GM19463 (cell line): ENCODE measurements at regions not wholly inside any gene's neighbourhood (a gene's known extent, or its start where the extent isn't known, plus 50 kb on each side); places are given as distances from the start of the nearest gene placed in this dataset.
"Not testable (repeated sequence)": the region's sequence is repeated elsewhere in the genome, so short reads cannot be mapped to it uniquely, and the experiment has no call there.

Experiments
- ATAC-seq: cut with Tn5 transposase; IDR thresholded peaks from one replicate; pipeline ENCODE4 v1.9.1; 2021; ENCODE audit warnings: mild to moderate bottlenecking, moderate library complexity; ENCODE audit not compliant: unreplicated experiment

DNA sequence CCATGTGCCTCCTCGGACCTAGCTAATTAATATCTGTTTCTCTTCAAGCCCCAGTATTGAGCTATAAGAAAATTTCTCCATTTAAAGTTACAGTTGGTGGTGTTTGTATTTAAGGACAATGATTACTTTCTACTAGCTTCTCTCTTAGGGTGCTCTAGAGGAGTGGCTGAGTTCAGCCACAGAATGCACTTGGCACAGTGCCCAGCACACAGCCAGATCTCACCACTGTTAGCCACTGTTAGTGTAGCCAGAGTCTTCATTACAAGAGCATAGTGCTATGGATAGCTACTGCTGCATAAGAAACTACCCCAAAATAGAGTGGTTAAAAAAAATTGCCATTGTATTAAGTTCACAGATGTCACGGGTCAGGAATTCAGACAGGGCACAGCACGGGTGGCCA lies 421.3 kb downstream of the BCOR start:
- no peak for ATAC-seq

GRCh38 chrX:39677585-39677977 lies 420.2 kb downstream of the BCOR start:
- no peak for ATAC-seq

GRCh38 chrX:39677978-39678791 lies 419.6 kb downstream of the BCOR start:
- no peak for ATAC-seq

- ATAC-seq: no peak
Measured at GRCh38 chrX:39678914-39679313, 418.8 kb downstream of the BCOR start.

DNA sequence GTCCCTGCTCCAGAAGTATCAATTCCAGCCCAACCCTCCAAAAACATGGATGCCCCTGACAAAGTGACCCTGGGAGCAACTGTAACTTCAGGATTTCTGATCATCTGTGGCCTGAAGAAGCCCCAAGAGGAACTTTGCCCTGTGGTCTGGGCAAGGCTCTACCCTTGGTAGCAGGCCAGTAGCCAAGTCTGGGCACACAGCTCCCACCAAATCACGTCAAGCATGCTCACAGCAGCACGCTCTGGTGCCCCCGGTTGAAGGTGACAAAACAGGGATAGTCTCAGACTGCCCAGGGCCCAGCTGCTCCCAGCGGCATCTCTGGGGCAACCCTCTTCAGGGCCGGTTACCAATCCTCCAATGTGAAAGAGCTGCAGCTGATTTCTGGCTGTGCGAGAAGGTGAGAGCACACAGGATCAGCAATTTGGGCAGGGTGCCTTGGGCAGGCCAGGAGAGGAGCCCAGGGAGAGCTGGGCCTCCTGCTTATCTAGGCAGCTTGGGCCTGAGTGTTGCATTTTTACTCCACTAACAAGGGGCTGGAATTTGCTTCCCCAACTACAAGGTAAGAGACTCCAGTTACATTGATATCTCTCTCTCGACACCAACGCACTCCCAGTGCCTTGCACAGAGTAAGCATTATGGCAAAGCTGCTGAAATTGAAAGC lies 418.1 kb downstream of the BCOR start:
- ATAC-seq: no peak

DNA sequence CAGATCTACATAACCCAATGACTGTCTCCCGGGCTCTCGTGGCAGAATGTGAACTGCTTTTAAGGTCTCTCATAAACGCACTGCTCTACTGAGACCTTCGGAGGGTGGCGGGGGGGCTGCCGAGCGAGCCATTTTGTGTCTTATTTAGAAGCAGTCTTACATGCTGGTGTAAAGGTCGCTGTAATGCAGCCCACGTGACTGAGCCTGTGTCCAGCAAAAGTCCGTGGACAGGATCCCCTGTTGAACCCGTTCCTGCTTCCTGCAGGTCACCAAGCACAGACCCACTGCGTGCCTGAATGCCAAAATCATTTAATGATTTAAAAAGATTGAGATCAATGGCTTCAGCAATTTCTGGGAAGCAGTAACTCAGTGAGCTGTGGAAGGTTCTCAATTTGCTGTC lies 415.9 kb downstream of the BCOR start:
- ATAC-seq: no peak

DNA sequence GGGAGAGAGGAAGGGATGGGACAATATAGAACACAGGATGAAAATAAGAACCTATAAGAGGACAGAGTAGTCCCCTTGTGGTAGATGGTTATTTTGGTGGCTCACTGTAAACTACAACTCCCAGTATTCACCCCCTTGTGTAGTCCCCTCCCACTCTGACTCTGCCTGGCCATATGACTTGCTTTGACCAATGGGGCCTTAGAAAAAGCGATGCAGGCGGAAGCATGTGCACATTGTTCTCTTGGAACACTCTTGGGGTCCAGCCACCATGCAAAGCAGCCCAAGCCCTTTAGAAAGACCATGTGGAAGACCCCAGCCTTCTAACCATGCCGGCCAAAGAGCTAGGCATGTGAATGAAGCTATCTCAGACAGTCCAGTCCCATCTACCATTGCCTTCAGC lies 415.0 kb downstream of the BCOR start:
- no peak for ATAC-seq

- no peak for ATAC-seq
Measured at GRCh38 chrX:39688219-39688575, 409.6 kb downstream of the BCOR start.

GRCh38 chrX:39688576-39689375 lies 409.0 kb downstream of the BCOR start:
- ATAC-seq: no peak

DNA sequence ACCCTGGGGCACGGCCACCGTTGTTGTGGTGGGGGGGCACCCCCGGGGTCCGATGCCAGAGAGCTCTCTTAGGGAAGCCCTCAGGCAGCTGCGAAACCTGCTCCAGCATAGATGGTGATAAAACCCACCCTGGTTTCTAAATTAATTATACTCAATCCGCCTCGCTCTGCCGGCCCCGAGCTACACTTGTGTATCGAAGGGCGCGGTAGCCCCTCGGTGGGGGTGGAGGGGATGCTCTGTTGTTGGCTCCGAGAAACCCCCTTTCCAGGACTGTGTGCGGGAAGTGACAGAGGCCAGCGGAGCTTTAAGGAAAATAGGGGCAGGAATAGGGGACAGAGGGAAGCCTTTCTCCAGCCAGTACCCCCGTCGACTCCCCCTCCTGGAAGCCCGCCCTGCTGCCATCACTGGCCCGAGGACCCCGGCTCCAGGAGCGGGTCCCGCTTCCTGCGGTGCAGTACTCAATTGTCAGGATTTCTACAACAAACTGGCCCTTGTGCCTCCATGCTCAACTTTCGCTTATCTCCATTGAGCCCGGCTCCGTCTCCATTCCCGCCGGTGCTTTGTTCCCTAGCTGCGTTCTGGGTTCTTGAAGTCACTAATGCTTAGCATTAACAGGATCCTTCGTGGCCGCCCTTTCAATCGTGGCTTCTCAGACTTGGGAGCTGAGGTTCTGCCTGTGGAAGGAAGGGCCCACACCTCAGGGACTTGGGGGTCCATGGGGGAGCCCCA lies 408.2 kb downstream of the BCOR start:
- ATAC-seq: no peak

- no peak for ATAC-seq
Measured at GRCh38 chrX:39690541-39691415, 407.0 kb downstream of the BCOR start.

GRCh38 chrX:39691724-39692123 lies 406.0 kb downstream of the BCOR start:
- no peak for ATAC-seq

DNA sequence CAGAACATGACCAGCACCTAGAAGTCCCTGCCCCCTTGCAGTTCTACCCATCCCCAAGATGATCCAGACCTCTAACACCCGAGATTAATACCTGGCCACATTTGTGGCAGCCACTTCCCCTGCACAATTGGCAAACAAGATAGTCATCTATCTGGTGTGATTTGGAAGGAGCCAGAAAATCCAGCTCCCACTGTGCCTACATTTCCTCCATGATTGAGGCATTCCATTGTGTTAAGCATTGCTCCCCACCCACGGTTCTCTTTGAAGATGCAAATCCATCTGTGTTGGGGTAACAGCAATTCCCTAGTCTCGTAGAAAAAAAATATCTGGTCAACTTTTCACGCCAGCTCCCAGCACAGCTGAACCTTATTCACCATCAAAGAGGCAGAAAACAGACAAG lies 405.0 kb downstream of the BCOR start:
- no peak for ATAC-seq

- no peak for ATAC-seq
Measured at GRCh38 chrX:39693298-39693697, 404.5 kb downstream of the BCOR start.

- ATAC-seq: not testable (repeated sequence)
Measured at GRCh38 chrX:39702636-39703035, 395.1 kb downstream of the BCOR start.

DNA sequence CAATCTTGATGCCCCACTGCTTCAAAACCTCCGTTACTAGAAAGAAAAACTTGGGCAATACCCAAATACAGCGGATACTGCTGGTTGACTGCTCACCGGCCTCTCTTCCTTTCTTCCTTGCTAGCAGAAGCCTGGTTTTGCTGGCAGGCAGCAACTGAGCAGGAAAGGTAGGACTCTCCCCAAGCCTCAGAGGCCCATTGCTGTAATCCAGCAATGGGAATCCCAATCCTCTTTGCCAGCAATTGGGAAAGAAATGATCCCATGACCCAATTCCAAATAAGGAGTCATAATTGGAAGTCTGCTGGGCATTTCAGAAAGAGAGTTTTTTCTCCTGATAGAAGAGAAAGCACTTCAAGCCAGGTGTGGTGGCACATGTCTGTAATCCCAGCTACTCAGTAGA lies 394.5 kb downstream of the BCOR start:
- ATAC-seq: no peak

- no peak for ATAC-seq
Measured at GRCh38 chrX:39704590-39704989, 393.2 kb downstream of the BCOR start.

GRCh38 chrX:39705290-39705689 lies 392.5 kb downstream of the BCOR start:
- ATAC-seq: no peak

- ATAC-seq: no peak
Measured at GRCh38 chrX:39709364-39709763, 388.4 kb downstream of the BCOR start.

- no peak for ATAC-seq
Measured at GRCh38 chrX:39709812-39710211, 387.9 kb downstream of the BCOR start.
